ENCODE measurements at regions not wholly inside any gene's neighbourhood (a gene's known extent, or its start where the extent isn't known, plus 50 kb on each side); places are given as distances from the start of the nearest gene placed in this dataset.

GRCh38 chr9:28547527-28547926, 974.2 kb upstream of the C9orf72 start:
- H3K4me1 ChIP-seq (ENCODE audit: insufficient read depth, low read length) = no peaks in the 10 kb centered on the region
- H2BK5ac ChIP-seq (ENCODE audit: insufficient read length, low read length) = no peak overlapping the region
- no peaks in the 10 kb centered on the region for H4K20me1 ChIP-seq (ENCODE audit: control insufficient read depth, insufficient read depth, insufficient read length)
- no peak for TF ChIP-seq CTCF (conservative IDR thresholded peaks at IDR 0.05)
- H3K4me1 Mint-ChIP-seq = no peaks in the 10 kb centered on the region
- no peaks in the 10 kb centered on the region for H3K9me3 ChIP-seq (ENCODE audit: control insufficient read depth, low read depth, low read length)
- H3K79me2 ChIP-seq (ENCODE audit: insufficient read depth, low read length) = no peaks in the 10 kb centered on the region
- H4K8ac ChIP-seq (replicated peaks; ENCODE audit: insufficient read length, low read depth, low read length) = no peak overlapping the region
- H2BK12ac ChIP-seq (ENCODE audit: insufficient read length, low read depth, low read length) = no peak overlapping the region
- no peak overlapping the region for H3T11ph ChIP-seq (ENCODE audit: low read length)
- no peak overlapping the region for H3K4me3 Mint-ChIP-seq
- H3K27me3 Mint-ChIP-seq (ENCODE audit: low read depth) = no peaks in the 10 kb centered on the region
- H2AK5ac ChIP-seq (ENCODE audit: insufficient read length, low read length) = no peak overlapping the region
- no peak for DNase-seq
- no peak overlapping the region for H3K14ac ChIP-seq (ENCODE audit: insufficient read depth, low read length)
- no peak overlapping the region for H3K23ac ChIP-seq (ENCODE audit: insufficient read length, low read depth, low read length)
- H2BK20ac ChIP-seq (ENCODE audit: low read depth, low read length, poor library complexity, severe bottlenecking) = no peak overlapping the region
- no peaks in the 10 kb centered on the region for H3K23me2 ChIP-seq (ENCODE audit: insufficient read length, low read depth, low read length, poor library complexity, severe bottlenecking)
- no peak overlapping the region for H2AFZ ChIP-seq (ENCODE audit: low read length)
- H3K56ac ChIP-seq (ENCODE audit: insufficient read length, low read depth, low read length) = no peak overlapping the region
- no peak overlapping the region for H4K91ac ChIP-seq (ENCODE audit: insufficient read length, low read depth, low read length)
- H3K79me1 ChIP-seq (ENCODE audit: insufficient read depth, low read depth, low read length, poor library complexity, severe bottlenecking) = no peaks in the 10 kb centered on the region
- H3K27me3 ChIP-seq (ENCODE audit: insufficient read depth, low read length) = no peaks in the 10 kb centered on the region
- no peak overlapping the region for H3K27ac Mint-ChIP-seq
- H3K4ac ChIP-seq (ENCODE audit: low read depth, low read length) = no peak overlapping the region
- peaks cover 3 to 9% of the 10 kb centered on the region in 2 experiments; a peak in 4 of 5 replicates for H3K9me3 Mint-ChIP-seq
- H3K36me3 Mint-ChIP-seq (ENCODE audit: insufficient read depth in 1 of 3, low read depth in 3 of 3) = peaks cover 2 to 5% (median 3%) of the 10 kb centered on the region in 3 experiments; a peak in 5 of 7 replicates
- H3K18ac ChIP-seq (ENCODE audit: insufficient read length, low read depth, low read length) = no peak overlapping the region
- WGBS (ENCODE audit: extremely low coverage, insufficient read length, low lambda C conversion rate) = no CpG with 5 or more reads among the region's 2 CpGs
- H3K27ac ChIP-seq (ENCODE audit: insufficient read length, low read depth, low read length) = no peak overlapping the region
- no peak overlapping the region for H3K9ac ChIP-seq (ENCODE audit: extremely low read depth, insufficient read length, low read length)
- H4K5ac ChIP-seq (ENCODE audit: insufficient read length, low read depth, low read length) = no peak overlapping the region
- no peak overlapping the region for H2BK120ac ChIP-seq (ENCODE audit: low read depth, low read length, poor library complexity, severe bottlenecking)
- H3K4me2 ChIP-seq (ENCODE audit: insufficient read depth, insufficient read length, low read length) = no peak overlapping the region
- H2BK15ac ChIP-seq (ENCODE audit: low read depth, low read length) = no peak overlapping the region

All from H9 (cell line).